SK-N-SH (cell line): ENCODE measurements at regions not wholly inside any gene's neighbourhood (a gene's known extent, or its start where the extent isn't known, plus 50 kb on each side); places are given as distances from the start of the nearest gene placed in this dataset.
A peak's percentile ranks its signal among the peaks of the same experiment; 100 is the strongest.

ENCODE experiments used
- CTCF ChIA-PET: fragments of 300-600, 350-600 bp; formaldehyde crosslinking; extraction: SDS; loops from one replicate; lab custom pipeline; 2021; lab: Yijun Ruan, JAX
- POLR2A ChIA-PET: fragments of 350-600 bp; sonication (Branson Sonifier 250); formaldehyde crosslinking; extraction: SDS; loops from one replicate; lab custom pipeline; 2020; ENCODE audit warnings: antibody characterized with exemption, inconsistent platforms; lab: Yijun Ruan, JAX
- DNase-seq: peaks from one replicate; pipeline ENCODE4 v3.0.0; 2012
- H2AFZ ChIP-seq: fragments of 200-600 bp; sonication (generic); 2 replicates; pipeline ENCODE4 v1.8.1; 2016; ENCODE audit warnings: antibody characterized with exemption, mild to moderate bottlenecking, low read depth
- H3F3A ChIP-seq: fragments of 200-600 bp; sonication (generic); replicated peaks from 2 replicates; pipeline ENCODE3; 2016; ENCODE audit warnings: antibody characterized with exemption, mild to moderate bottlenecking; ENCODE audit not compliant: insufficient read depth
- H3K27ac ChIP-seq, 2 experiments: fragments of 200-500 bp in 1 of 2; fragments of 200-600 bp in 1 of 2; sonication (Bioruptor generic) in 1 of 2; sonication (generic), shearing (Covaris generic) in 1 of 2; 2 replicates each; pipeline versions ENCODE4 v1.5.1 to v1.6.1; 2014 to 2016; ENCODE audit warnings: low read depth in 2 of 2, inconsistent platforms in 1 of 2, low read length in 1 of 2, mild to moderate bottlenecking in 1 of 2, mixed read lengths in 1 of 2
- H3K27me3 ChIP-seq: fragments of 200-600 bp; sonication (generic), shearing (Covaris generic); 2 replicates; pipeline ENCODE4 v1.6.1; 2016; ENCODE audit warnings: mixed run types; ENCODE audit not compliant: insufficient read depth
- H3K36me3 ChIP-seq, 2 experiments: fragments of 200-500 bp in 1 of 2; fragments of 200-600 bp in 1 of 2; sonication (Bioruptor generic) in 1 of 2; sonication (generic) in 1 of 2; replicated peaks in 1 of 2; 2 replicates each; pipeline versions ENCODE3 to v1.5.1; 2014 to 2016; ENCODE audit warnings: low read length in 1 of 2, mild to moderate bottlenecking in 1 of 2; ENCODE audit not compliant: insufficient read depth in 2 of 2, control insufficient read depth in 1 of 2
- H3K4me1 ChIP-seq, 2 experiments: fragments of 200-500 bp in 1 of 2; fragments of 200-600 bp in 1 of 2; sonication (Bioruptor generic) in 1 of 2; sonication (generic), shearing (Covaris generic) in 1 of 2; 2 replicates each; pipeline versions ENCODE4 v1.5.1 to v1.6.1; 2014 to 2016; ENCODE audit warnings: low read depth in 1 of 2, low read length in 1 of 2, mixed run types in 1 of 2; ENCODE audit not compliant: insufficient read depth in 2 of 2, control insufficient read depth in 1 of 2
- H3K4me2 ChIP-seq: fragments of 200-600 bp; sonication (generic), shearing (Covaris generic); 2 replicates; pipeline ENCODE4 v1.6.1; 2017; ENCODE audit warnings: mixed run types
- H3K4me3 ChIP-seq, 2 experiments: fragments of 200-500 bp in 1 of 2; fragments of 200-600 bp in 1 of 2; sonication (Bioruptor generic) in 1 of 2; sonication (generic), shearing (Covaris generic) in 1 of 2; 2 replicates each; pipeline versions ENCODE4 v1.5.1 to v1.8.1; 2014 to 2016; ENCODE audit warnings: low read depth in 2 of 2, inconsistent platforms in 1 of 2, low read length in 1 of 2, mild to moderate bottlenecking in 1 of 2, mixed read lengths in 1 of 2, moderate library complexity in 1 of 2
- H3K79me2 ChIP-seq: fragments of 200-600 bp; sonication (generic); 2 replicates; pipeline ENCODE4 v1.8.1; 2017; ENCODE audit warnings: mild to moderate bottlenecking; ENCODE audit not compliant: insufficient read depth
- H3K9ac ChIP-seq: fragments of 200-600 bp; sonication (generic); 2 replicates; pipeline ENCODE4 v1.6.1; 2017; ENCODE audit warnings: mixed run types
- H3K9me2 ChIP-seq: fragments of 200-600 bp; sonication (generic); 2 replicates; pipeline ENCODE4 v1.6.1; 2017; ENCODE audit warnings: mixed run types
- H3K9me3 ChIP-seq: fragments of 200-600 bp; sonication (generic); 2 replicates; pipeline ENCODE4 v1.6.1; 2017; ENCODE audit warnings: mixed run types, mild to moderate bottlenecking, moderate library complexity
- H4K20me1 ChIP-seq: fragments of 200-600 bp; sonication (generic); 2 replicates; pipeline ENCODE4 v1.6.1; 2017; ENCODE audit warnings: mild to moderate bottlenecking, mixed run types; ENCODE audit not compliant: insufficient read depth
- CHD2 ChIP-seq: fragments of 150-350 bp; IDR thresholded peaks from 2 replicates; pipeline ENCODE4 v1.6.1; 2018; ENCODE audit warnings: low read length; ENCODE audit not compliant: partially characterized antibody
- CTCF ChIP-seq: fragments of 200-600 bp; sonication (generic); IDR thresholded peaks from 2 replicates; pipeline ENCODE4 v1.6.1; 2017; ENCODE audit warnings: antibody characterized with exemption, mild to moderate bottlenecking, moderate library complexity
- ELF1 ChIP-seq: IDR thresholded peaks from 2 replicates; pipeline ENCODE4 v1.4.0; 2012
- EP300 ChIP-seq, 2 experiments: IDR thresholded peaks; 2 replicates each; pipeline versions ENCODE4 v1.4.0 to v1.6.1; 2012; ENCODE audit warnings: borderline replicate concordance in 1 of 2, low read depth in 1 of 2, low read length in 1 of 2
- EZH2phosphoT487 ChIP-seq: fragments of 200-600 bp; sonication (generic); IDR thresholded peaks from 2 replicates; pipeline ENCODE4 v1.6.1; 2017; ENCODE audit warnings: low read depth, mixed run types, mild to moderate bottlenecking, antibody characterized with exemption, moderate library complexity, borderline replicate concordance
- FOSL2 ChIP-seq: IDR thresholded peaks from 2 replicates; pipeline ENCODE4 v1.4.0; 2012; ENCODE audit warnings: low read depth, mild to moderate bottlenecking, moderate library complexity, borderline replicate concordance
- JUND ChIP-seq: IDR thresholded peaks from 2 replicates; pipeline ENCODE4 v1.4.0; 2012
- NFIC ChIP-seq: IDR thresholded peaks from 2 replicates; pipeline ENCODE4 v1.4.0; 2012; ENCODE audit warnings: borderline replicate concordance
- NRF1 ChIP-seq: IDR thresholded peaks from 2 replicates; pipeline ENCODE4 v1.6.1; 2012; ENCODE audit warnings: low read depth, mild to moderate bottlenecking, low read length
- PBX3 ChIP-seq: IDR thresholded peaks from 2 replicates; pipeline ENCODE4; 2012
- POLR2AphosphoS5 ChIP-seq: IDR thresholded peaks from 2 replicates; pipeline ENCODE4 v1.6.1; 2012; ENCODE audit warnings: low read depth, low read length
- RFX5 ChIP-seq: IDR thresholded peaks from 2 replicates; pipeline ENCODE4 v1.6.1; 2012; ENCODE audit warnings: mild to moderate bottlenecking, improper control_type of control experiment, low read length
- SIN3A ChIP-seq: IDR thresholded peaks from 2 replicates; pipeline ENCODE4 v1.6.1; 2012; ENCODE audit warnings: low read depth, mild to moderate bottlenecking, low read length, moderate library complexity, borderline replicate concordance
- SMC3 ChIP-seq: IDR thresholded peaks from 2 replicates; pipeline ENCODE4 v1.6.1; 2012; ENCODE audit warnings: low read depth, low read length, improper control_type of control experiment
- TAF1 ChIP-seq: IDR thresholded peaks from 2 replicates; pipeline ENCODE4 v1.6.1; 2012; ENCODE audit warnings: low read depth, mild to moderate bottlenecking, low read length, moderate library complexity, borderline replicate concordance
- TCF12 ChIP-seq: IDR thresholded peaks from 2 replicates; pipeline ENCODE4 v1.4.0; 2012
- TEAD4 ChIP-seq: IDR thresholded peaks from 2 replicates; pipeline ENCODE4 v1.4.0; 2012; ENCODE audit warnings: mild to moderate bottlenecking, borderline replicate concordance; ENCODE audit not compliant: insufficient read depth
- YY1 ChIP-seq: IDR thresholded peaks from 2 replicates; pipeline ENCODE4 v1.4.0; 2012; ENCODE audit warnings: low read depth, mild to moderate bottlenecking
- WGBS: methylation state at CpG from one replicate; pipeline ENCODE4 v1.1.6; 2017; ENCODE audit warnings: low lambda C conversion rate; 5-methylcytosine and 5-hydroxymethylcytosine counted together

GRCh38 chr20:54941666-54942065 lies 466.3 kb downstream of the DOK5 start:
- H3K9me2 ChIP-seq = no peaks in the 10 kb centered on the region
- H3K36me3 ChIP-seq = no peaks in the 10 kb centered on the region
- no peak overlapping the region for H3K27ac ChIP-seq
- no peak overlapping the region for H3K9ac ChIP-seq
- H3K79me2 ChIP-seq = no peaks in the 10 kb centered on the region
- 30% methylated on average over 4 of the region's 4 CpGs for WGBS
- H4K20me1 ChIP-seq = no peaks in the 10 kb centered on the region
- peaks cover 0 to 6% of the 10 kb centered on the region in 2 experiments; a peak in 2 of 4 replicates for H3K4me1 ChIP-seq
- H3K9me3 ChIP-seq = peaks cover 8% of the 10 kb centered on the region; the same call in 1 of the 2 replicates
- no peak overlapping the region for H3K4me2 ChIP-seq
- DNase-seq = no peak
- no peak for TF ChIP-seq FOSL2
- no peak for TF ChIP-seq YY1
- TF ChIP-seq CTCF = no peak
- no peak overlapping the region for H3K4me3 ChIP-seq
- no peak overlapping the region for H2AFZ ChIP-seq
- no peaks in the 10 kb centered on the region for H3K27me3 ChIP-seq
- CTCF ChIA-PET = no interaction called here
- H3F3A ChIP-seq = no peaks in the 10 kb centered on the region
- POLR2A ChIA-PET = no interaction called here

- no peaks in the 10 kb centered on the region for H3K9me2 ChIP-seq
- no peak overlapping the region for H3K4me2 ChIP-seq
- DNase-seq = no peak
- H3K79me2 ChIP-seq = no peaks in the 10 kb centered on the region
- no peak for TF ChIP-seq TEAD4
- H4K20me1 ChIP-seq = no peaks in the 10 kb centered on the region
- H3K4me3 ChIP-seq = no peak overlapping the region
- CTCF ChIA-PET = no interaction called here
- POLR2A ChIA-PET = no interaction called here
- no peaks in the 10 kb centered on the region for H3K36me3 ChIP-seq
- H2AFZ ChIP-seq = no peak overlapping the region
- H3F3A ChIP-seq = no peaks in the 10 kb centered on the region
- H3K4me1 ChIP-seq = peaks cover 0 to 6% of the 10 kb centered on the region in 2 experiments; a peak in 2 of 4 replicates
- H3K27ac ChIP-seq = no peak overlapping the region
- H3K9ac ChIP-seq = no peak overlapping the region
- H3K27me3 ChIP-seq = no peaks in the 10 kb centered on the region
- 19% methylated on average over 4 of the region's 4 CpGs for WGBS
- peaks cover 8% of the 10 kb centered on the region; the same call in 1 of the 2 replicates for H3K9me3 ChIP-seq
Observed at GRCh38 chr20:54940522-54940921, 465.1 kb downstream of the DOK5 start.

- Histone ChIP-seq H4K20me1 (no peaks in the 10 kb centered on the region), H3K4me1 (peaks cover 0 to 6% of the 10 kb centered on the region in 2 experiments; a peak in 2 of 4 replicates), H3K4me2 (no peak overlapping the region), H3K27me3 (no peaks in the 10 kb centered on the region), H3K27ac (peak overlapping the region in 1 of 2 experiments; percentile 60; a peak in 2 of 4 replicates), H3K9me2 (no peaks in the 10 kb centered on the region), H3K9ac (no peak overlapping the region), H3K36me3 (no peaks in the 10 kb centered on the region), H3K79me2 (no peaks in the 10 kb centered on the region), H3K9me3 (no peaks in the 10 kb centered on the region), H3F3A (no peaks in the 10 kb centered on the region), H3K4me3 (no peak overlapping the region), H2AFZ (no peak overlapping the region)
- CTCF ChIA-PET = interaction anchor here (0.6 to 2.3 kb wide), 12 partner anchors 10 to 1232 kb away, joined by 3 to 9 read pairs (median 3); no protein-coding TSS in a partner anchor
- 43% methylated on average over 1 of the region's 1 CpG for WGBS
- POLR2A ChIA-PET = interaction anchor here (0.9 to 1.5 kb wide), 2 partner anchors 24 to 257 kb away, joined by 3 read pairs; no protein-coding TSS in a partner anchor
- DNase-seq = peak; percentile 48
- TF ChIP-seq PBX3 (no peak), JUND (no peak), NRF1 (no peak), SMC3 (peak; percentile 30; the same call in 1 of the 2 replicates), ELF1 (no peak), NFIC (no peak), FOSL2 (no peak), POLR2AphosphoS5 (no peak), CHD2 (peak; percentile 76), TAF1 (no peak), CTCF (no peak), RFX5 (no peak; the same call in 1 of the 2 replicates), EP300 (IDR thresholded peaks at IDR 0.05; ENCODE audit: borderline replicate concordance in 1 of 2, low read depth in 1 of 2, low read length in 1 of 2) (peak in 1 of 2 experiments; percentile 97; a peak in 2 of 4 replicates), SIN3A (no peak), EZH2phosphoT487 (no peak), TCF12 (peak; percentile 45)
Observed at GRCh38 chr20:54938707-54939106, 463.3 kb downstream of the DOK5 start.
